ENCODE measurements at regions not wholly inside any gene's neighbourhood (a gene's known extent, or its start where the extent isn't known, plus 50 kb on each side); places are given as distances from the start of the nearest gene placed in this dataset.

DNA sequence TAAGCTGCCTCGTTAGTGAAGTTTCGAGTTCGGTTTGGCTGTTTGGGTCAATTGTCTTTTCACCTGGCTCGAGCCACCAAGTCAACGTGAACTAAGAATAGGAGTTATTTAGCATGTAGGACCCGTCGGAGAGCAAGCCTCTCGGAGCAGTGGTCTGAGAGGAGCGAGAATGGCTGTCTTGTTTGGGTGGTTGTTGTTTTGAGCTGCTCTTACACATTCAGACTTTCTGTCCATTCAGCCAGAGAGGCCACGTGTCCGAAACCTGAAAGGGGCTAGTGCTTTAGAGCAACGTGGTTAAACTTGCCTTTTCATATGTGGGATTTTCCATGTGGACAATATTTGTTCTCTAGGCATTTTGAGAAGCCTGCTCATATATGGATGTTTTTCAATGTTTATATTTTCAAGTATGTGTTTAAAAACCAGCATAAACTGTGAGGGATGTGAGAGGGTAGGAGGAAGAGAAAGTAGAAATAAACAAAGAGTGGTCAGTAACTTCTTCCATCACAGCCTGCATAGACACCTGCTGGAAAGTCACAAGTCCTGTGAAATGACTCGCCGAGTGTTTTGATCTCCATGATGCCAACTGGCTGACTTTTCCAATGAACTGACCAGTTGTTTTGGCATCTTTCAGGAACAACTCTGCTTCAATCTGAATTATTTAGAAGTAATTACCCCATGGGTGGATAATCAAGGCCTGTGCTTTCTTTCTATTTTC lies 221.0 kb downstream of the ASCL1 start:
- TF ChIP-seq, protein P1, sequence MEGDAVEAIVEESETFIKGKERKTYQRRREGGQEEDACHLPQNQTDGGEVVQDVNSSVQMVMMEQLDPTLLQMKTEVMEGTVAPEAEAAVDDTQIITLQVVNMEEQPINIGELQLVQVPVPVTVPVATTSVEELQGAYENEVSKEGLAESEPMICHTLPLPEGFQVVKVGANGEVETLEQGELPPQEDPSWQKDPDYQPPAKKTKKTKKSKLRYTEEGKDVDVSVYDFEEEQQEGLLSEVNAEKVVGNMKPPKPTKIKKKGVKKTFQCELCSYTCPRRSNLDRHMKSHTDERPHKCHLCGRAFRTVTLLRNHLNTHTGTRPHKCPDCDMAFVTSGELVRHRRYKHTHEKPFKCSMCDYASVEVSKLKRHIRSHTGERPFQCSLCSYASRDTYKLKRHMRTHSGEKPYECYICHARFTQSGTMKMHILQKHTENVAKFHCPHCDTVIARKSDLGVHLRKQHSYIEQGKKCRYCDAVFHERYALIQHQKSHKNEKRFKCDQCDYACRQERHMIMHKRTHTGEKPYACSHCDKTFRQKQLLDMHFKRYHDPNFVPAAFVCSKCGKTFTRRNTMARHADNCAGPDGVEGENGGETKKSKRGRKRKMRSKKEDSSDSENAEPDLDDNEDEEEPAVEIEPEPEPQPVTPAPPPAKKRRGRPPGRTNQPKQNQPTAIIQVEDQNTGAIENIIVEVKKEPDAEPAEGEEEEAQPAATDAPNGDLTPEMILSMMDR (IDR thresholded peaks at IDR 0.05; ENCODE audit: low read length): no peak
- TF ChIP-seq EZH2phosphoT487 (IDR thresholded peaks at IDR 0.05; ENCODE audit: low read length): no peak
- TF ChIP-seq EZH2 (optimal IDR thresholded peaks at IDR 0.05; ENCODE audit: low read depth, low read length): no peak

Measured in MM.1S (cell line).